GM23338 (cell line): ENCODE measurements at regions not wholly inside any gene's neighbourhood (a gene's known extent, or its start where the extent isn't known, plus 50 kb on each side); places are given as distances from the start of the nearest gene placed in this dataset.

Experiments
- CREB1 ChIP-seq: fragments of 250-450 bp; sonication (Bioruptor Pico); IDR thresholded peaks from 2 replicates; pipeline ENCODE4 v1.5.0; 2020; ENCODE audit warnings: low read depth, mild to moderate bottlenecking, moderate library complexity
- EZH2 ChIP-seq: fragments of 200-600 bp; sonication (generic); IDR thresholded peaks from one replicate; pipeline ENCODE4 v1.8.0; 2017; ENCODE audit warnings: antibody characterized with exemption, mild to moderate bottlenecking, low read depth; ENCODE audit not compliant: unreplicated experiment
- EZH2phosphoT487 ChIP-seq: fragments of 200-600 bp; sonication (generic); IDR thresholded peaks from one replicate; pipeline ENCODE4 v1.8.1; 2018; ENCODE audit warnings: antibody characterized with exemption; ENCODE audit not compliant: unreplicated experiment
- JUNB ChIP-seq: IDR thresholded peaks from one replicate; pipeline ENCODE4 v1.6.1; 2016; ENCODE audit warnings: antibody characterized with exemption; ENCODE audit not compliant: unreplicated experiment
- POLR2AphosphoS5 ChIP-seq: IDR thresholded peaks from 2 replicates; pipeline ENCODE4 v1.6.1; 2016; ENCODE audit warnings: antibody characterized with exemption, low read depth
- ZNF331 ChIP-seq: fragments of 250-450 bp; sonication (Bioruptor Pico); IDR thresholded peaks from 2 replicates; pipeline ENCODE4 v1.5.0; 2020; ENCODE audit warnings: low read depth, mild to moderate bottlenecking, moderate library complexity
- TF ChIP-seq, protein P1 (sequence below), 2 experiments: fragments of 200-600 bp in 1 of 2; sonication (generic) in 1 of 2; conservative IDR thresholded peaks; 2 replicates each; pipeline versions ENCODE4 v1.5.1 to v1.6.1; 2016 to 2017; ENCODE audit warnings: antibody characterized with exemption in 2 of 2, low read depth in 2 of 2, mild to moderate bottlenecking in 2 of 2, moderate library complexity in 1 of 2
- TF ChIP-seq, protein P2 (sequence below): IDR thresholded peaks from one replicate; pipeline ENCODE4 v1.6.1; 2018; ENCODE audit warnings: antibody characterized with exemption; ENCODE audit not compliant: unreplicated experiment
- TF ChIP-seq, protein P3 (sequence below): IDR thresholded peaks from 2 replicates; pipeline ENCODE4 v1.6.1; 2016; ENCODE audit warnings: antibody characterized with exemption

DNA sequence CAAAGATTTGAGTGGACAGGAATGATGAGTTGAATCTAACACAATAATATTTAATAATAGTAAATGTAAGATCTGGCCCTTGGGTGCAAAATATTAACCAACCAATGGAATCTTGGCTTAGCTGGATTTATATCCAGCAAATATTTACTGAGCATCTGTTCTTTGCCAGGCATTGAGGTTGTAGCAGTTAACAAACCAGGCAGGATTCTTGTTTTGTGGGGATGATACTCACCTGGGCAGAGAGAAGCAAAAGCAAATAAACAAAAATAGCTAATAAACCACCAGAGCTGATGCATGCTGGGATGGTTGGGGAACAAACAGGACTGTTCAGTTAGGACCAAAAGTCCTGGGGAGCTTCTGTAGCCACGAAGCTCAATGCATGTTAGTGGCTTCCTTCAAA, 84.1 kb upstream of the CDH13 start:
- TF ChIP-seq, protein P1, sequence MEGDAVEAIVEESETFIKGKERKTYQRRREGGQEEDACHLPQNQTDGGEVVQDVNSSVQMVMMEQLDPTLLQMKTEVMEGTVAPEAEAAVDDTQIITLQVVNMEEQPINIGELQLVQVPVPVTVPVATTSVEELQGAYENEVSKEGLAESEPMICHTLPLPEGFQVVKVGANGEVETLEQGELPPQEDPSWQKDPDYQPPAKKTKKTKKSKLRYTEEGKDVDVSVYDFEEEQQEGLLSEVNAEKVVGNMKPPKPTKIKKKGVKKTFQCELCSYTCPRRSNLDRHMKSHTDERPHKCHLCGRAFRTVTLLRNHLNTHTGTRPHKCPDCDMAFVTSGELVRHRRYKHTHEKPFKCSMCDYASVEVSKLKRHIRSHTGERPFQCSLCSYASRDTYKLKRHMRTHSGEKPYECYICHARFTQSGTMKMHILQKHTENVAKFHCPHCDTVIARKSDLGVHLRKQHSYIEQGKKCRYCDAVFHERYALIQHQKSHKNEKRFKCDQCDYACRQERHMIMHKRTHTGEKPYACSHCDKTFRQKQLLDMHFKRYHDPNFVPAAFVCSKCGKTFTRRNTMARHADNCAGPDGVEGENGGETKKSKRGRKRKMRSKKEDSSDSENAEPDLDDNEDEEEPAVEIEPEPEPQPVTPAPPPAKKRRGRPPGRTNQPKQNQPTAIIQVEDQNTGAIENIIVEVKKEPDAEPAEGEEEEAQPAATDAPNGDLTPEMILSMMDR (conservative IDR thresholded peaks at IDR 0.05; ENCODE audit: low read depth in 2 of 2), result no peak
- no peak for TF ChIP-seq JUNB
- TF ChIP-seq EZH2, result no peak
- no peak for TF ChIP-seq POLR2AphosphoS5
- no peak for TF ChIP-seq EZH2phosphoT487
- TF ChIP-seq, protein P2, sequence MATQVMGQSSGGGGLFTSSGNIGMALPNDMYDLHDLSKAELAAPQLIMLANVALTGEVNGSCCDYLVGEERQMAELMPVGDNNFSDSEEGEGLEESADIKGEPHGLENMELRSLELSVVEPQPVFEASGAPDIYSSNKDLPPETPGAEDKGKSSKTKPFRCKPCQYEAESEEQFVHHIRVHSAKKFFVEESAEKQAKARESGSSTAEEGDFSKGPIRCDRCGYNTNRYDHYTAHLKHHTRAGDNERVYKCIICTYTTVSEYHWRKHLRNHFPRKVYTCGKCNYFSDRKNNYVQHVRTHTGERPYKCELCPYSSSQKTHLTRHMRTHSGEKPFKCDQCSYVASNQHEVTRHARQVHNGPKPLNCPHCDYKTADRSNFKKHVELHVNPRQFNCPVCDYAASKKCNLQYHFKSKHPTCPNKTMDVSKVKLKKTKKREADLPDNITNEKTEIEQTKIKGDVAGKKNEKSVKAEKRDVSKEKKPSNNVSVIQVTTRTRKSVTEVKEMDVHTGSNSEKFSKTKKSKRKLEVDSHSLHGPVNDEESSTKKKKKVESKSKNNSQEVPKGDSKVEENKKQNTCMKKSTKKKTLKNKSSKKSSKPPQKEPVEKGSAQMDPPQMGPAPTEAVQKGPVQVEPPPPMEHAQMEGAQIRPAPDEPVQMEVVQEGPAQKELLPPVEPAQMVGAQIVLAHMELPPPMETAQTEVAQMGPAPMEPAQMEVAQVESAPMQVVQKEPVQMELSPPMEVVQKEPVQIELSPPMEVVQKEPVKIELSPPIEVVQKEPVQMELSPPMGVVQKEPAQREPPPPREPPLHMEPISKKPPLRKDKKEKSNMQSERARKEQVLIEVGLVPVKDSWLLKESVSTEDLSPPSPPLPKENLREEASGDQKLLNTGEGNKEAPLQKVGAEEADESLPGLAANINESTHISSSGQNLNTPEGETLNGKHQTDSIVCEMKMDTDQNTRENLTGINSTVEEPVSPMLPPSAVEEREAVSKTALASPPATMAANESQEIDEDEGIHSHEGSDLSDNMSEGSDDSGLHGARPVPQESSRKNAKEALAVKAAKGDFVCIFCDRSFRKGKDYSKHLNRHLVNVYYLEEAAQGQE, result no peak
- TF ChIP-seq ZNF331 (CRISPR knock-in tag), result no peak
- TF ChIP-seq, protein P3, sequence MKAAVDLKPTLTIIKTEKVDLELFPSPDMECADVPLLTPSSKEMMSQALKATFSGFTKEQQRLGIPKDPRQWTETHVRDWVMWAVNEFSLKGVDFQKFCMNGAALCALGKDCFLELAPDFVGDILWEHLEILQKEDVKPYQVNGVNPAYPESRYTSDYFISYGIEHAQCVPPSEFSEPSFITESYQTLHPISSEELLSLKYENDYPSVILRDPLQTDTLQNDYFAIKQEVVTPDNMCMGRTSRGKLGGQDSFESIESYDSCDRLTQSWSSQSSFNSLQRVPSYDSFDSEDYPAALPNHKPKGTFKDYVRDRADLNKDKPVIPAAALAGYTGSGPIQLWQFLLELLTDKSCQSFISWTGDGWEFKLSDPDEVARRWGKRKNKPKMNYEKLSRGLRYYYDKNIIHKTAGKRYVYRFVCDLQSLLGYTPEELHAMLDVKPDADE, result no peak
- no peak for TF ChIP-seq CREB1
